Omental fat pad (tissue), 3 donors: ENCODE measurements at regions not wholly inside any gene's neighbourhood (a gene's known extent, or its start where the extent isn't known, plus 50 kb on each side); places are given as distances from the start of the nearest gene placed in this dataset.

Experiments
- ATAC-seq: fragments of 150-250 bp; one replicate; pipeline ENCODE4 v1.9.1; 2016; ENCODE audit warnings: mild to moderate bottlenecking, moderate library complexity; ENCODE audit not compliant: low FRiP score
- DNase-seq: peaks from one replicate; pipeline ENCODE4 v3.0.0-alpha.2; 2019; ENCODE audit warnings: low spot score
- CTCF ChIP-seq, 3 donors: fragments of 450-650 bp; IDR thresholded peaks; one replicate each; pipeline ENCODE4 v1.5.1; 2016 to 2017; ENCODE audit warnings: antibody characterized with exemption in 3 of 3, mild to moderate bottlenecking in 3 of 3, moderate library complexity in 2 of 3

DNA sequence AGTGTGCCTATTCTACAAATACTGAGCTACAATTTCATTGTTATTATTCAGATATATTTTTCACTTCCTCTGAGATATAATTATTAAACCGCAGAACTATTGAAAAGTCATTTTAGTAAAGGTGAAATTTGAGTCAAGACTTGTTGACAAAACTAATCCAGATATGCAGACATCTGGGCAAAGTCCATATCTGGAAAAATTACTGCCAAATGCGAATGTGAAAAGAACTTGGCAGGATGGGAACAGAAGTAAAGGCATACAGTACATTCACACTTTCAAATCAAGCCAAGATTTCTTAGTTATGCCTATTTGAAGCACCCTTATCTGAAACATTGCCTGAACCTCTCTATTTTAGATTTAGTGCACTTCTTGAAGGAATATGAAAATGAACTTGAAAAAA, 923.6 kb downstream of the CCDC85A start:
- TF ChIP-seq CTCF (IDR thresholded peaks at IDR 0.05) = no peak
- ATAC-seq = no peak
- no peak for DNase-seq

DNA sequence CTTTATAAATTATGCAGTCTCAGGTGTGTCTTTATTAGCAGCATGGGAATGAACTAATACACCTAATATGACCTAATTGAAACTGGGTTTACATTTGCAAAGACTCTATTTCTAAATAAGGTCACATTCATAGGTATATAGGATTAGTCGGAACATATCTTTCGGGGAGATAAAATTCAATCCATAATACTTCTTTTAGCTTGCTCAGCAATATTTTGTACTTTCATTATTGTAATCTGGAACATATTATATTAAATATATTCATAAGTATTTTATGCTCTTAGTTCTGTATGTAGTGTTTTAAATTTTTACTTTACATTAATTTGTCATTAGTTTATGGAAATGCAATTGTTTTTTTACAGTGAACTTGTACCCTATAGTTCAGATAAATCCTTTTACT, 927.7 kb downstream of the CCDC85A start:
- DNase-seq = no peak
- no peak for TF ChIP-seq CTCF (IDR thresholded peaks at IDR 0.05)
- no peak for ATAC-seq

- no peak for ATAC-seq
- TF ChIP-seq CTCF (IDR thresholded peaks at IDR 0.05) = no peak
- DNase-seq = no peak
Measured at GRCh38 chr2:57119141-57119540, 927.5 kb upstream of the VRK2 start.

GRCh38 chr2:57126410-57126809, 920.2 kb upstream of the VRK2 start:
- ATAC-seq = no peak
- no peak for DNase-seq
- TF ChIP-seq CTCF (IDR thresholded peaks at IDR 0.05) = no peak

DNA sequence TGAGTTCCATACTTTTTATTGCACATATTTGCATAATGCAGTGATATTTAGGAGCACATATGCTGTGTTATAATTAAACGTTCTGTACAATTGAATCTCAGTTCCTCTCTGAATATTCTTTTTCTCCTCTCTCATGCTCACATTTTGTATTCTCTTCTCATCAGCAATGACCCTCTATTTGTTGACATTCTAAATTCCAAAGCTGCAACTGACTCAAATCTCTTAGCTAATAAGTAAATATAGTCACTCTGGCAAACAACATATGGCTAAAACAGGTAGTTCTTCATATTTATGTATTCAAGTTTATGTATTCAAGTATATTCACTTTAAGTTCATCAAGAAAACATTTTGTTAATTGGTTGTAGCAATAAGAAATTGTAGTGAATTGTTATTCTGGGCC, 907.4 kb upstream of the VRK2 start:
- TF ChIP-seq CTCF (IDR thresholded peaks at IDR 0.05) = no peak
- no peak for DNase-seq
- no peak for ATAC-seq

GRCh38 chr2:57141269-57141668, 905.3 kb upstream of the VRK2 start:
- ATAC-seq (no peak), DNase-seq (no peak)
- no peak for TF ChIP-seq CTCF (IDR thresholded peaks at IDR 0.05)

DNA sequence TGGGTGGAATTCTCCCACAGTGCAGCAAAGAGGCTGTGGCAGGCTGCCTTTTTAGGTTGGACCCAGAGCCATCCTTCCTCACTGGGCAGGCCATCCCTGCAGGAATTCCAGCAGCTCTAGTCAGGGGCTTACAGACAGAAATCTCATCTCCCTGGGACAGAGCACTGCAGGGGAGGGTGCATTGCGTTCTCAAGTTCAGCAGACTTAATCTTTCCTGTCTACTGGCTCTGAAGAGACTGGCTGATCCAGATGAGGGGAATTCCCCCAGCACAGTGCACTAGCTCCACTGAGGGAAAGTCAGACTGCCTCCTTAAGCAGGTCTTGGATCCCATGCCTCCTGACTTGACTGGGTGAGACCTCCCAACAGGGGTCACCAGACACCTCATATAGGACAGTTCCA, 899.7 kb upstream of the VRK2 start:
- DNase-seq = no peak
- no peak for TF ChIP-seq CTCF (IDR thresholded peaks at IDR 0.05)
- no peak for ATAC-seq
